ENCODE measurements at regions not wholly inside any gene's neighbourhood (a gene's known extent, or its start where the extent isn't known, plus 50 kb on each side); places are given as distances from the start of the nearest gene placed in this dataset.

- TF ChIP-seq EP300 (IDR thresholded peaks at IDR 0.05) (no peak), POLR2AphosphoS5 (IDR thresholded peaks at IDR 0.05) (no peak), POLR2A (IDR thresholded peaks at IDR 0.05) (no peak), CTCF (IDR thresholded peaks at IDR 0.05) (no peak)
- intact Hi-C loops (cut with DNase I; ENCODE audit: low total_unique reads) = no loop called here
- Histone ChIP-seq H3K27ac (no peak overlapping the region), H3K9me3 (no peaks in the 10 kb centered on the region), H3K36me3 (no peaks in the 10 kb centered on the region), H3K4me1 (no peaks in the 10 kb centered on the region), H3K27me3 (no peaks in the 10 kb centered on the region), H3K4me3 (no peak overlapping the region)
- 75 to 84% (median 77%) methylated on average over 9 of the region's 9 CpGs for WGBS, 5 donors
- DNase-seq = no peak
Measured at GRCh38 chr7:9029681-9030530, 596.5 kb downstream of the NXPH1 start.

GRCh38 chr7:9030976-9031375 lies 597.6 kb downstream of the NXPH1 start:
- TF ChIP-seq POLR2A (IDR thresholded peaks at IDR 0.05) (no peak), POLR2AphosphoS5 (IDR thresholded peaks at IDR 0.05) (no peak), CTCF (IDR thresholded peaks at IDR 0.05) (no peak), EP300 (IDR thresholded peaks at IDR 0.05) (no peak)
- Histone ChIP-seq H3K36me3 (no peaks in the 10 kb centered on the region), H3K9me3 (no peaks in the 10 kb centered on the region), H3K27me3 (no peaks in the 10 kb centered on the region), H3K4me3 (no peak overlapping the region), H3K27ac (no peak overlapping the region), H3K4me1 (no peaks in the 10 kb centered on the region)
- 38 to 58% (median 40%) methylated on average over 2 of the region's 2 CpGs for WGBS, 5 donors
- intact Hi-C loops (cut with DNase I; ENCODE audit: low total_unique reads) = no loop called here
- DNase-seq = no peak

- H3K36me3 ChIP-seq = no peaks in the 10 kb centered on the region
- intact Hi-C loops (cut with DNase I; ENCODE audit: low total_unique reads) = no loop called here
- H3K4me1 ChIP-seq = no peaks in the 10 kb centered on the region
- no peak overlapping the region for H3K4me3 ChIP-seq
- no peak for DNase-seq
- 71 to 89% (median 84%) methylated on average over 4 of the region's 4 CpGs for WGBS, 5 donors
- no peaks in the 10 kb centered on the region for H3K9me3 ChIP-seq
- H3K27ac ChIP-seq = no peak overlapping the region
- no peaks in the 10 kb centered on the region for H3K27me3 ChIP-seq
- TF ChIP-seq POLR2AphosphoS5 (IDR thresholded peaks at IDR 0.05) = no peak
- TF ChIP-seq CTCF (IDR thresholded peaks at IDR 0.05) = no peak
- TF ChIP-seq POLR2A (IDR thresholded peaks at IDR 0.05) = no peak
- TF ChIP-seq EP300 (IDR thresholded peaks at IDR 0.05) = no peak
Measured at GRCh38 chr7:9031386-9031785, 598.0 kb downstream of the NXPH1 start.

- H3K4me3 ChIP-seq = no peak overlapping the region
- H3K9me3 ChIP-seq = no peaks in the 10 kb centered on the region
- intact Hi-C loops (cut with DNase I; ENCODE audit: low total_unique reads) = no loop called here
- TF ChIP-seq EP300 (IDR thresholded peaks at IDR 0.05) = no peak
- TF ChIP-seq POLR2A (IDR thresholded peaks at IDR 0.05) = no peak
- TF ChIP-seq CTCF (IDR thresholded peaks at IDR 0.05) = no peak
- no peak for TF ChIP-seq POLR2AphosphoS5 (IDR thresholded peaks at IDR 0.05)
- H3K36me3 ChIP-seq = no peaks in the 10 kb centered on the region
- 73 to 77% (median 75%) methylated on average over 3 of the region's 3 CpGs for WGBS, 5 donors
- H3K27ac ChIP-seq = no peak overlapping the region
- H3K4me1 ChIP-seq = no peaks in the 10 kb centered on the region
- no peaks in the 10 kb centered on the region for H3K27me3 ChIP-seq
- no peak for DNase-seq
Measured at GRCh38 chr7:9036080-9036479, 602.7 kb downstream of the NXPH1 start.
